ENCODE measurements at regions not wholly inside any gene's neighbourhood (a gene's known extent, or its start where the extent isn't known, plus 50 kb on each side); places are given as distances from the start of the nearest gene placed in this dataset.

DNA sequence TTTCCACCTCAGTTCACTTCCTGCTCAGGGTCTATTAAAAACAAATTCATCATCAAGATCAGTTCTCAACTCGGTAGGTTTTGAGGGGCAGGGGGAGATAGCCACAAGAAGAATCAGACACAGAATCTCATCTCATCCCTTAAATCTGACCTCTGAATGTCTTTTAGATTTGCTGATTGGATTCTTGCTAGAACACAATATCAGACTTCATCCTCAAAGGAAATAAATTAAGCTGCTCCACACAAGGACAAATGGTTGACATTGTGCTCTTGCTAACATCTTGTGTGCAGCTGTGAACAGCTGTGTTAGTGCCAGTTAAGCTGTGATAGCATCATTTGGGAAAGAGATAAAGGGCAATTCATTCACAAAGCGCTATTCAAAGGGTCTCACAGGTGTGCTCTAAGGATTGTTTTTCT lies 184.0 kb upstream of the ADAMTS9 start:
- no peak for DNase-seq

DNA sequence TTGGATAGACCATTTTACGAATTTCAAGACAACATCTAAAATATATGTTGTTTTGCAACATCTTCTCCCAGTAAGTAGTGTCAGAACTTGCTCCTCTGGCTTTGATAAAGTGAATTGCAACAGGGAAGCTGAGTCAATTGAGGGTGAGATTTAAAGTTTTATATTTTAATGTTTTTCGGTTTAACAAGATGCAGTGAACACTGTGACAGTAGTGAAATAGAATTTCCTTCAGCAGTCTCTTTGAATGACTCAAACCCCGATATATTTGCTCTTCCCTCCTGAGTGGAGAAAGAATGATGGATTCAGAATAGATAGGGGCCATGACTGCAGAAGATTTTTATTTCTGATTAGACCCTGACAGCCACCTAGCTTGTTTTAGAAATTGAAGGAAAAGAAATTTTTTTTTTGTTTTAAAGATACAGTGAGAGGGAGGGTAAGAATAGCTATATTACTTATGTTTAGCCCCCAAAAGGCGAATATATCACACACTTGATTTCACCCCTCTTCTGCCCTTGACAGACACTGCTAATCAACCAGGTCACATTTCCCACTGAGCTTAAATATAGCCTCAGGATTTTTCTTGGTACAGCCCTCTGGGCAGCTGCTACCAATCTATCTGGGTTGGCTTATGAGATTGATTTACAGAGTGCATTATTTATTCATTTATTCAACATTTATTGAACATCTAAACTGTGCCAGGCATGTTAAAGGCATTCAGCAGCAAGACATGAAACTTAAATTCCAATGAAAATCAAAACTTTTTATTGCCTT lies 183.3 kb upstream of the ADAMTS9 start:
- DNase-seq, result no peak

DNA sequence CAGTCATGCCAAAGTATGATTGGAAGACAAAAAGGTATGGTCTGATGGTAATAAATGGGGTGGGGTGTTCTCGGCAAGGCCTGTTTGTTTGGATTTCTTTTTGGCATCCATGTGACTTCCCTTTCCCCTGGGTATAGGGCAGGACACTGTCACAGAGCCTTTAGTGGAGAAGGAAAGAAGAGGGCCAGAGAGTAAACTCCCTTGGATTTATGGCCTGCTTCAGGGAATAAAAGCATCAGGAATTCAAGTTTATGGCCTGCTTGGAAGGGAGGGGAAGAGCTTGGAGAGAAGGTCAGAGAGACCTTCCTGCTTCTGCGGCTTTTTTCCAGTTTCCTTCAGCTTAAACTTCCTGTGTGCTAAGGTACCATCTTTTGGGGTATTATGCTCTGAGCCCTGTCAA lies 179.4 kb upstream of the ADAMTS9 start:
- no peak for DNase-seq

DNA sequence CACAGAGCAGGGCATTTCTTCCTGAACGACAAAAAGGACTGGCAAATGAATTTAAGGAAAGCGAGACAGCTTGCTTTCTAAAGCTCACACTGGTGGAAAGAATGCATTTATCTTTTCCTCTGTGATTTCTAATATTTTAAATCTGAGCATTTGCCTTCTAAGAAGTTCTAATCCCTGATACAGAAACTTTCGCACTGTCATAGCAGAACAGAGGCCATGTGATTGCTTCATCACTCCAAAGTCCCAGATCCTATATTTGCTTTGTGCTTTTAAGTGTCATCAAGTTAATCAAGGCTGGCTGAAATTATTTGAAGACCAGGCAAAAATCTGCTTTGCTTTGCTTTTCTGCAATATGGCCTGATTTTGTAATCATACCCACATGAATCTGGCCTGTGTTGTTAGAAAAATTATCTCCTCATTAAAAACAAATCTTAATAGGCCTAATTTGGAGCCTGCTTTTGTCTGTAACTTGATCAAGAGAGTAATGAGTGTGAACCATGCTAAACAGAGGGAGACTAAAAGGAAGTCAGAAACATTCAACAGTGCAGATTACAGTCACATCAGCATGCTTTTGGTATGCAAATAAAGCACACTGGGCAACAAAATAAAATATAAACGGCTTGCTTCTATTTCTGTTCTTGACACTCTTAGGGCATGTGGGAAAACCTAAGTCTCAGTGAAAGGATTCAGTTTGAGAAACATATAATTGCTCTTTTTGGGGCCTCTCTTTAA lies 178.2 kb upstream of the ADAMTS9 start:
- DNase-seq, result no peak

DNA sequence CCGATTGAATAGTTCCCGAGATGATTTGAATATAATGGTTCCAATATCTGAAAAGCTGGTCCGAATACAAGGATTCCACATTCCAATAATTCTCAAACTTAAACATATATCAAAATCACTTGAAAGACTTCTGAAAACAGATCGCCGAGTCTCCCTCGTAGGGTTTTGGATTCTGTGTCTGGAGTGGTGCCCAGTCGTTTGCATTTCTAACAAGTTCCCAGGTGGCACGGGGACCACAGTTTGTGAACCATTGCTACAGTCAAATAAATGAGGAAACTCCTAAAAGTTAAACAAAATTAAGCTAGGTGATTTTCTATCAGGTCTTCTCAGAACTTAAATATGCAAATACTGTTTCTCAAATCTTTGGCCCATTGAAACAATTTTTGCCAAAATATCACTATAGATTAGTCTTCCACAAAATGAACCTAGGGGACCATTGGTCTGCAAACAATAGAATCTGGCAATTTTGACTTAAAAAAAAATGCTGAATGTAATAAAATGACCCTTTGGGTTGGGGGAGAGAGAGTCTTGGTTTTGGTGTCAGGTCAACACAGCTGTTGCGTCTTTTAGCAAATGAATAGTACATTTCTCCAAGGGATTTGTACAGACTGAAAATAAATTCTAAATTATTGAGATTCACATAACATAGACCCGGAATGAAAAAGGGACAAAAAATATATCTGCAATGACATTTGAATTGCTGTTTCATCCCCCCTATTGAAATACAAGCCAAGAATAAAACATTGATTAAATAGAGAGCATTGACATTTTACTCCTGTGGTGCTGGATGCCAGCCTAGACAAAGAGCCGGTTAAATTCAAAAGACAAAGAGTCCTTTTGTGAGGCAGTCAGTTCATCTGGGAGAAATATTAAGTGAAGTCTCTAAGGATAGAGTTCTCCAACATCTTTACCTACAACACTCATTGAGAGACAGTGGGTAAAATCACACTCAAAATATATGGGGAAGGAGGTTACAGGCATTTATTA lies 175.7 kb upstream of the ADAMTS9 start:
- no peak for DNase-seq

DNA sequence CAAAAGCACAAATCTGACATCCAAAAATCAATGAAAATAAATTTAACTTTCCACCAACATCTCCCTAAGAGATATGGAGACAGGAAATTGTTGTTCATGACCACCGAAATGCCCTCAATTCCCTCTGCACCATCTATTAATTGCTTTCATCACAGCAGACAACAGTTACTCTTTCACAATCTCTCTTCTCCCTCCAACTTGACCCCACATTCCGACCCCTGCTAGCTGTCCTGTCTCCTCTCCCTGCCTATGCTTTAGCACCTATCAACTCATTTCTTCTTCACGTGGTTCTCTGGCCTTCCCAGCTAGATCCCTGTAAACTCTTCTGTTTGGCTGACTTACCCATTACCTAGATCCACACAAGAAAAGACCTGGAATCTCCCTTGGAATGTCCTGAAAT lies 173.9 kb upstream of the ADAMTS9 start:
- DNase-seq, result no peak

DNA sequence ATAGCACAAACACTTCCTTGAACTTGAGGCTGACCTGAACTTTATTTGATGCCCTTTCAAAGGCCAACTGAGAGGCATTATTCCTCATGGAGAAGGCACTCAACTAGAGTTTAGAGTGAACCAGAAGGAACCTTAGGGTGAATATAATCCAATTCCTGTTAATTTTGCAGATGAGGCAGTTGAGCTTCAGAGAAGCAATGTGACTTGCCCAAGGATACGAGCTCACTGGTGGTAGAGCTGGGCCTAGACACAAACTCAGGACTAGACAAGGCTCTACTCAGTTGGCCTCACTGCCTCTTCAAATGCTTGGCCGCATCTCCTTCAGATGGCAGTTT lies 172.7 kb upstream of the ADAMTS9 start:
- no peak for DNase-seq

DNA sequence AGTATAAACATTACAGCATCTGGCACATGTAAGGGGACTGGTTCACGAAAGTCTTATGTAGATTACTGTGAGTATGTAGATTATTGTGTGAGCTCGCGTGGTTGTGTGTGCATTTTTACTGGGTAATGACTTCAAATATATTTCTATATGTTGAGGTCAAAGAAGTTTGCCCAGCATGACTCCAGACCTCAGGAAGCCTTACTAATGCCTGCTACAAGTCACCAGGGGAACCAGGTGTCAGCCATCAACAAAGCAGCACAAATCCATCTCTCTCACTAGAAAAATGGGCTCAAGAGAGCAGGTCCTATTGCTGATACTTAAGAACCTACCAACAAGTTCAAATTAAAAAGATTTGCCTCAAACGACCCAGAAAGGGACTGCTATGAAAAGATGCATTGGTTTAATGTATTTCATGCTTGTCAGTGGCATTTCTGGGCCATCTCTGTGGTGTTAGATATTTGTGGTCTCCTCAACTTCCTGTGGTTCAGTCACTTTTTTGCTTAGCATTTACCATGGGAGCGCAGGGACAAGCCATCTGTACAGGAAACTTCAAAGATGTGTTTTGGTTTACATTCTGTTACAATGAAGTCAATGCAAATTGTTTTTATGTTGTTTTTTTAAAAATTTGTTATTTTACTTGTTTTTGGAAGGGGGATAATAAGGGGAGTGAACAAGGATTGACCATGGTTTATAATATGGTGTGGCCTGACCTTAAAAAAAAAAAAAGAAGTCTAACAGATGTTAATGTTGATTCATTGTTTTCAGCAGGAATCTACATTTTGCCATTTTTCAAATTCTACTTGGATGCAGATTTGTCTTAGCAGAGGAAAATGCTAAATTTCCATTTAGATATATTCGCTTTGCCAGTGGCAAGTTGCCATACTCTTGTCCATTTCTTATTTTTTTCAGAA lies 172.1 kb upstream of the ADAMTS9 start:
- no peak for DNase-seq

DNA sequence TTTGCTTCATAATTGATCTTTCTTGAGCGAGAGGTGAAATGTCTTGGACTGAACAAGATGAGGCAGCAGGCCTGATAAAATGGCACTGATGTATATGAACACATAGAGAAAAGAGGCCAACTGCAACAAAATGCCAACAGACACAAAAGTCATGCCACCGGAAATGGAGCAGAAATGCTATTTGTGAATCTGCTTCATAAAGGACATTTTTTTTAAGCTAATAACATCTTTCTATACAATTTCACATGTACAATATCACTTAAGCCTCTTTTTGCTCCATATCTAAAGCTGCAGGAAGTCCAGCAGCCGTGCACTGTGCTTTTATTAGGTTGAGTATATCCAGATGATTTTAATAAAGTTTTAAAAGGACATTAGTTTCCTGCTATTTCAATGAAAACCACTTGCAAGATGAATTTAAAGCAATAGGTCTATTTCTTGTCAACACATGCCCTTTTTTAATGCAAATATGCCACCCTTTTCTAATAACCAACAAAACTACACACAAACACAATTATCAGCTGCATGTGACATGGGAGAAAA lies 169.2 kb upstream of the ADAMTS9 start:
- DNase-seq, result no peak

DNA sequence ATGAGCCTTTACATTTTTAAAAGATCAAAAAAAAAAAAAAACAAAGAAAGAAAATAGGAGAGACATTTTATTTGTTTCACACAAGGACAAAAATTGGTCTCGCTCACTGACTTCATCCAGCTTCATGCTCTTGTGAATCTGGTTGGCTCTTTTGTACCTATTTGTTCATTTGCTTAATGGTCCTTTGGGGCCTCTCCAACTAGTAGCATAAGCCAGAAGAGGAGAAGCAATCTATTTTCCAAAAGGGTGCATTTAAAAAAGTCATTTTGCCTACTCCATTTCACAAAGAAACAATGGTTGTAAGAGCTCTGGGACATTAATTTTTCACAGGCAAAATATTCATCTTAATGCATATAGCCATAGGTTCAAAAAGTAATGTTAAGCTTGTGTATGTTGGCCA lies 168.3 kb upstream of the ADAMTS9 start:
- no peak for DNase-seq

DNA sequence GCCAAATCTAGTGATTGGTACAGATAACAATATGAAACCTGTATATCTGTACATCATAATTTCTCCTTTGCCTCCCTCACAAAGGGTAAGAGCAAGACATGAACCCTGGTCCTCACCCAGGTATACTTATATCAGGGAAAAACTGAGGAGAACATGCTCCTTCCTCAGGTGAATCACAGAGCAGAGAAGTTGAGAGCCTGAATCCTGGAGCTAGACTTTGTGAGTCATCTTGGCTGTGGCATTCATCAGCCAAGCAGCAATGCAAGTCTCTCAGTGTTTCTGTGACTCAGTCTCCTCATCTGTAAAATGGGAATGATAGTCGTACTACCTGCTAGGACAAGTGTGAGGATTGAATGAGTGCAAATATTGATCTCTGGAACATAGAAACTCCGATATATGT lies 165.7 kb upstream of the ADAMTS9 start:
- no peak for DNase-seq

DNA sequence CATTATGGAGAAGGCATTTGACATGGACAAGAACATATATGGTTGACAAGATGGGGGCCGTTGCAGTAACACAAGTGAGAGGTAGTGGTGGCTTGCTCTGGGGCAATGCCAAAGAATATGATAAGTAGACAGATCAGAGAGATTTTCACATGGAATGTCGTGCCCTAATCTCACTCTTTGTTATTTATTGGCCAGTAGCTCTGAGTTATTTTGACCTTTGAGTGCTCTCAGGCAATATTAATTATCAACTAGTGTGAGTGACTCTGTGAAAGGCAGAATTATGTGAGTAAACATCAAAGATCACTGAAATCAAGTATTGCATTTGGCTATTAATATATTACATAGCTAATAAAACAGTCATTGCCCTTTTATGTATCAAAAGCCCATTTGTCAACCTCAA lies 164.9 kb upstream of the ADAMTS9 start:
- no peak for DNase-seq

DNA sequence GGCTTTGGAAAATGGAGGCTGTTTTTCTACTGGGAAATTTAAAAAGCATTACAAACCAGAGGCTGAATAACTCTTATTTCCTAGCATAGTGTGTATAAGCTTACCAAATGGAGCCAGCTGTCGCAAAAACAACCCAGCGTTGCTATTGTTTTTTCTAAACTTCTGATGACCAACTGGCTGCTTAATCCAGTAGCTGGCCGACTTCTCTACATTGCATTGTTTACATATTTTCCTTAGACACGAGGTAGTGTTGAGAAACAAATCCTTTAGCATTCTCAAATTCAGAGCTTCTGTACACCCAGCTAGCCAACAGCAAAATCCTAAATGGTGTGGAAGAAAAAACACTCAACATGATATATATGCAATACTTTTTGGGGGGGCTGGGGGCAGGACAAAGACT lies 161.0 kb upstream of the ADAMTS9 start:
- DNase-seq, result no peak

DNA sequence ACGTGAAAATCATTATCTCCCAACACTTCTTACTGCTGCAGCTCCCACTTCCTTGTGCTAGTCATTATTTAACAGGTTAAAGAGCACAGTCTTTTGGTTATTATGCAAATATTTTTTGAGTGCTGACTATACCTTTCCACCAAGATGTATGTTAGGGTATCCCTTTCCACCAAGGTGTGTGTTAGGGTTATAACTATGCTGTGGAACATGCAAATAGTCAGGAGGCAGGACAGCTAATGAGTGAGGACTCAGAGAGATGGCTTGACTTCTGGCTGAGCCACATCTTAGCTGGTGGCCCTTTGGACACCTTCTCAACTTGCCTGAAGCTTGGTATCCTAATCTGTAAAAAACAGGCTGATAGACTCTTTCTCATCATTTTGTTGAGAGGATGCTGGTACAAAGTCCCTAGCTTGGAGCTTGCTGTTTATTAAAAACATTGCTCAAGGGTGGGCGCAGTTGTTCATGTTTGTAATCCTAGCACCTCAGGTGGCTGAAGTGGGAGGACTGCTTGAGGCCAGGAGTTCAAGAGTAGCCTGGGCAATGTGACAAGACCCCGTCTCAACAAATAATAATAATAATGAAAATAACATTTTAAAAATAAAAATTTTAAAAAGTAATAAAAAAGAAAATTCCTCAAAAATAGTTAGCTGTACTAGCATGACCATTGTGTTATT lies 160.5 kb upstream of the ADAMTS9 start:
- DNase-seq, result no peak

DNA sequence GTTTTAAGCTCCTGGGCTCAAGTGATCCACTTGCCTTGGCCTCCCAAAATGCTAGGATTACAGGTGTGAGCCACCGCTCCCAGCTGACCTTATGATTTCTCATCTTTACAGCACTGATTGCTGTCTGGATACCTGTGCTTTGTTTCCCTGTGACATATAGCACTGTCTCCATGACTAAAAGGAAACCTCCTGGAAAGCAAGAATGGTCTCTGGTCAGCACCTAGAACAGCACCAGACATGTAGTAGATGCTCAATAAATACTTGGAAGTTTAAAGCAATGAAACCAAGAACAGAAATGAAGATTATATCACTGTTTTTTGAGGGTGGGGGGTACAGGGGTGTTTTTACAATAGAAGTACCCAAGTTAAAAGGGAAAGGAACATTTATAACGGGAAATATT lies 156.8 kb upstream of the ADAMTS9 start:
- DNase-seq, result no peak

DNA sequence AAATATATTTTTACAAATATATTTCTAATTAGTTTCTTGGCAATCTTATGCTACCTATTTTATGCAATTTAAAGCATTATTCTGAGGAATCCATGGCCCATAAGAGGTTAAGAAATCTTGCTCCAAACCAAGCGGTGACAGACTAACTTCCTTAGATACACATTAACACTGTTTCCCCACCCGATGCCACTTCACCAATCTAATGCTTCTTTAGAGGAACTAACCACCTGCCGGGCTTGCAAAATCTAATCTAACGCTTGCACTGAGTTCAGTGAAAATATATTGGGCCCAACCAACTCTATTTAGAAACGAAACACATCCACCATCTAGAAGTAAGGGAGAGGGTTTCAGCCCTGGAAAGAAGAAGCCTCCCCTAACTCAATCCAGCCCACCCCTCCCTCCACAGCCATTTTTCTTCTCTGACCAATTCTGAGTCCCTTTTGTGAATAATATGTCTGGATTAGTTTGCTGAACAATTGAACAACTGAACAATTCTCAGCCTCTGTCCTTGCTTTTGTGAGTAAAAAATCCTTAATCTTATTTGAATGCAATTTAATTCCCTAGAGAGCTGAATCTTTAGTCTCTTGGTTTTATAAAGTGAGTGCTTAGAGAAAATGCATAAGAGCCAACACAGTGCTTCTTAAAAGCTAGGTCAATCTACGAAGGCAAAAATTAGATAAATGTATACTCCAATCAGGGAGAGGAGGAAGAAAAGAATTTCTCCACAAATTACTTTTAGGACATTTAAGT lies 150.4 kb upstream of the ADAMTS9 start:
- DNase-seq, result no peak

DNA sequence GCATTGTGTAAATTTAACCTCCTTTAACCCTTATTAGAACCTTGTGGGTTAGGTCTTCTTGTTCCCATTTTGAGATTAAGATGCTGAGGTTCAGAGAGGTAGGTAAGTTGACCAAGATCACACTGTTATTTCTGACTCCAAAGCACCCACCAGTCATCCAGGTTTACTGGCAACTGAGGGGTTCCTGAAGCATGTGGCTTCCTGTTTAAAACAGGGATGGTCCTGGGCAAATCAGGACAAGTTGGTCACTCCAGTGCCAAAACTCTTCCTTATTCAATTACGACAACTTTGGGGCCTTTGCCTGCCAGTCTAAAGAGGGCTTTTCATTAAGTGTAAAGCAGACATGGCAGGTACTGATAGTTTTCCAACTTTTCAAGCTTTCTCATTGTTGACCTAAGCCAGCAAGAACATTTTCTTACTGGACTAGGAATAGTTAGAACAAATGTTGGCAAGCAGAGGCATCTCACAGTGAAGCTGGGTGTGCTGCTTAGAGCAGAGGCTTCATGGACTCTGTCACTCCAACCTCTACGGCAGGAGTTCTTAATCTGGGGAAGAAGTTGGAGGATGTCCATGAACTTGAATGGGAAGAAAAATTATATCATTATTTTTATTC lies 149.4 kb upstream of the ADAMTS9 start:
- DNase-seq, result no peak

DNA sequence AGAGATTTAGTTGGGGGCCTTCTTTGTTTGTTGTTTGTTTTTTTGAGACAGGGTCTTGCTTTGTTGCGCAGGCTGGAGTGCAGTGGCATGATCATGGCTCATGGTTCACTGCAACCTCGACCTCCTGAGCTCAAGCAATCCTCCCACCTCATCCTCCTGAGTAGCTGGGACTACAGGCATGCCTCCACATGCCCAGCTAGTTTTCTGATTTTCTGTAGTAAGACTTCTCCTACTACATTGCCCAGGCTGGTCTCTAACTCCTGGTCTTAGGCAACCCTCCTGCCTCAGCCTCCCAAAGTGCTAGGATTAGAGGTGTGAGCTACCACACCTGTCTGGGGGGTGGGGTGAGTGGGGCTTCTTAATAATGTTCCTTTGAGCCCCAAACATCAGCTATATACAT lies 148.3 kb upstream of the ADAMTS9 start:
- DNase-seq, result no peak

DNA sequence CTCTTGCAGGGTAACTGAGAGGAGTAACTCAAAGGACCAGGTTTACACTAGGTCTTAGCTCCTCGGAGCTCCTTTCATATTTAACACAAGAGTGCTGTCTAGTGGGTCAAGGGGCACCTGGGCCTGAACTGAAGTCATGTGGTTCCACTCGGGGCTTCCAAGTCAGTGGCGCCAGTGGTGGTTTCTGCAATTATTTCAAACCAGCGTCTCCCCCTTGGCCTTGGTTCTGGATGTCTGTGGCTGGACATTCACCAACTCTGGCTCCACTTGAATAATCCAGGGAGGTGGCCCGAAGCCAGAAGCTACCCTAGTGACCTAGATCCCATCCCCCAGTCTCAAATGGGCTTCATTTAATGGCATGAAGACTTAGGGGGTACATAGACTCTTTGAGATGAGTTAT lies 144.3 kb upstream of the ADAMTS9 start:
- no peak for DNase-seq

DNA sequence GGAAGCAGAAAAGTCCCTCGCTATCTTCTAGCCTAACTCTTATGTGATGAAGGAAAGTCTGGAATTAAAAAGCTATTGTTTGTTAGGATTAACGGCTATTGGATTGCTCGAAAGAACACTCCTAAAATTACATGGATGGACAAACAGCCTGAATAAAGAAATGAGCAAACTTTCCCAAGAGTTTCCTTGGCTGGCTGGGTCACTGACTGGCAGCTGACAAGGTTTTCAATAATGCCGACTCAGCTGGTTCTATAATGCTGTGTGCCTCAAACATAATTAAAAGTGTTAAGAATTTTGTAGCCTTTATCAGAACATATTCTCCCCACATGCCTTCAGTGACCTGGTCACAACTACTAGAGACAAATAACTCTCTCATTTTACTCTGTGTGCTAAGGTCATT lies 142.9 kb upstream of the ADAMTS9 start:
- DNase-seq, result no peak
